GM06990 (cell line): ENCODE measurements at regions not wholly inside any gene's neighbourhood (a gene's known extent, or its start where the extent isn't known, plus 50 kb on each side); places are given as distances from the start of the nearest gene placed in this dataset.
"Not testable (repeated sequence)": the region's sequence is repeated elsewhere in the genome, so short reads cannot be mapped to it uniquely, and the experiment has no call there.

ENCODE experiments used
- DNase-seq: peaks from one replicate; pipeline ENCODE4 v3.0.0-alpha.2; 2011; ENCODE audit not compliant: insufficient read length; ENCODE audit errors: extremely low read depth
- H3K27me3 ChIP-seq: replicated peaks from 2 replicates; pipeline ENCODE4 v1.6.0; 2011; ENCODE audit warnings: low read length; ENCODE audit not compliant: control insufficient read depth, insufficient read depth
- H3K36me3 ChIP-seq: 2 replicates; pipeline ENCODE4 v1.5.1; 2011; ENCODE audit warnings: low read length; ENCODE audit not compliant: control insufficient read depth, insufficient read depth
- H3K4me3 ChIP-seq: replicated peaks from 2 replicates; pipeline ENCODE4 v1.5.1; 2011; ENCODE audit warnings: low read depth, mild to moderate bottlenecking, control low read depth, low read length
- CTCF ChIP-seq: IDR thresholded peaks from 2 replicates; pipeline ENCODE4 v1.5.1; 2011; ENCODE audit warnings: low read length, control low read depth, mild to moderate bottlenecking, inconsistent platforms; ENCODE audit not compliant: insufficient read depth, poor library complexity, severe bottlenecking

- TF ChIP-seq CTCF, result no peak
- DNase-seq, result no peak
- Histone ChIP-seq H3K27me3 (no peaks in the 10 kb centered on the region; the same call in none of the 2 replicates), H3K36me3 (no peaks in the 10 kb centered on the region), H3K4me3 (no peak overlapping the region)
Observed at GRCh38 chr2:113334147-113334546, 55.4 kb upstream of the PAX8 start.

GRCh38 chr2:113333735-113334134 lies 55.0 kb upstream of the PAX8 start:
- not testable (repeated sequence) for DNase-seq, H3K27me3 ChIP-seq, H3K36me3 ChIP-seq, H3K4me3 ChIP-seq

- not testable (repeated sequence) for H3K27me3 ChIP-seq, DNase-seq, H3K36me3 ChIP-seq, H3K4me3 ChIP-seq
Observed at GRCh38 chr2:113330060-113330767, 51.5 kb upstream of the PAX8 start.

GRCh38 chr2:113328973-113329372 lies 50.3 kb upstream of the PAX8 start:
- not testable (repeated sequence) for H3K4me3 ChIP-seq, H3K27me3 ChIP-seq, H3K36me3 ChIP-seq, DNase-seq

- not testable (repeated sequence) for H3K27me3 ChIP-seq, H3K36me3 ChIP-seq, H3K4me3 ChIP-seq, DNase-seq
Observed at GRCh38 chr2:113328572-113328971, 49.9 kb upstream of the PAX8 start.
